Kidney epithelial cell (primary cell): ENCODE measurements at regions not wholly inside any gene's neighbourhood (a gene's known extent, or its start where the extent isn't known, plus 50 kb on each side); places are given as distances from the start of the nearest gene placed in this dataset.
"Not testable (repeated sequence)": the region's sequence is repeated elsewhere in the genome, so short reads cannot be mapped to it uniquely, and the experiment has no call there.

Experiments
- DNase-seq: peaks from one replicate; pipeline ENCODE4 v3.0.0-alpha.2; 2010; ENCODE audit warnings: low read depth
- H3K27me3 ChIP-seq: 2 replicates; pipeline ENCODE4 v1.6.0; 2011; ENCODE audit warnings: low read length; ENCODE audit not compliant: control insufficient read depth, insufficient read depth
- H3K36me3 ChIP-seq: 2 replicates; pipeline ENCODE4 v1.5.1; 2011; ENCODE audit warnings: low read length; ENCODE audit not compliant: control insufficient read depth, insufficient read depth
- H3K4me3 ChIP-seq: 2 replicates; pipeline ENCODE4 v1.5.1; 2011; ENCODE audit warnings: low read depth, mild to moderate bottlenecking, control low read depth, low read length
- TF ChIP-seq, protein P1 (sequence below): IDR thresholded peaks from 2 replicates; pipeline ENCODE4 v1.5.1; 2011; ENCODE audit warnings: mild to moderate bottlenecking, moderate library complexity, low read length, control low read depth, inconsistent platforms; ENCODE audit not compliant: insufficient read depth, poor library complexity, severe bottlenecking

DNA sequence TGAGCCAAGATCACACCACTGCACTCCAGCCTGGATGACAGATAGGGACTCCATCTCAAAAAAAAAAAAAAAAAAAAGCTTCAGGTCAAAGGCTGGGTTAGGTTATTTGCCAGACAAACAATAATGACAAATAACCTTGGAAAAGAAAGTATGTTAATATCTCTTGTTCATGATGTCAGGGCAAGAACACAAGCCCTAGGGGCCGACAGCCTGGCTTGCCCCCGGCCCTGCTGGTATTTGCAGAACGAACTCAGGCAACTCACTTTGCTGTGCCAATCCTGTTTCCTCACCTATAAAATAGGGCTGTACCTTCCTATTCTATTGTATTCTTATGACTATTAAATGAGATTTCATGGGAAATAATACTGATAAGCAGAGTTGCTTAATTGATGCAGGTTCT is 75.4 kb upstream of the CDC42EP3 start:
- TF ChIP-seq, protein P1, sequence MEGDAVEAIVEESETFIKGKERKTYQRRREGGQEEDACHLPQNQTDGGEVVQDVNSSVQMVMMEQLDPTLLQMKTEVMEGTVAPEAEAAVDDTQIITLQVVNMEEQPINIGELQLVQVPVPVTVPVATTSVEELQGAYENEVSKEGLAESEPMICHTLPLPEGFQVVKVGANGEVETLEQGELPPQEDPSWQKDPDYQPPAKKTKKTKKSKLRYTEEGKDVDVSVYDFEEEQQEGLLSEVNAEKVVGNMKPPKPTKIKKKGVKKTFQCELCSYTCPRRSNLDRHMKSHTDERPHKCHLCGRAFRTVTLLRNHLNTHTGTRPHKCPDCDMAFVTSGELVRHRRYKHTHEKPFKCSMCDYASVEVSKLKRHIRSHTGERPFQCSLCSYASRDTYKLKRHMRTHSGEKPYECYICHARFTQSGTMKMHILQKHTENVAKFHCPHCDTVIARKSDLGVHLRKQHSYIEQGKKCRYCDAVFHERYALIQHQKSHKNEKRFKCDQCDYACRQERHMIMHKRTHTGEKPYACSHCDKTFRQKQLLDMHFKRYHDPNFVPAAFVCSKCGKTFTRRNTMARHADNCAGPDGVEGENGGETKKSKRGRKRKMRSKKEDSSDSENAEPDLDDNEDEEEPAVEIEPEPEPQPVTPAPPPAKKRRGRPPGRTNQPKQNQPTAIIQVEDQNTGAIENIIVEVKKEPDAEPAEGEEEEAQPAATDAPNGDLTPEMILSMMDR, result no peak
- Histone ChIP-seq H3K27me3 (no peaks in the 10 kb centered on the region), H3K4me3 (no peak overlapping the region), H3K36me3 (no peaks in the 10 kb centered on the region)
- DNase-seq, result no peak

DNA sequence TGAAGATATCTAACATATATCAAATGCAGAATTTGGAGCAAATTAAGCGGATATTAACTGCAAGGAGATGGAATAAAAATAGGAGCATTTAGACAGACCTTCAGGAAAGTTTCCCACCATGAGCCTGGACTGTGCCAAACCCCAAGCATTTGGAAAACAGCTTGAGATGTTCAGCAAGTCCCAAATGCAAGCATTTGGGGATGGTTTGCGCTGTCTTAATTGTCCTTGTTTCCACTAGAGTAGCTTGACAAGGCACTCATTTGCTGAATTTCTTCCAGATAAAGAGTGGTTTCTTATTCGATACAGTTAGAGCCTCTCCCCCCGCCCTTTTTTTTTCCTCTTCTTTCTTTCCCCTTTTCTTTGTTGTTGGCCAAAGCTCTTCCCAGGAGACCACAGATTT is 77.1 kb upstream of the CDC42EP3 start:
- no peak for DNase-seq
- TF ChIP-seq, protein P1, result no peak
- no peaks in the 10 kb centered on the region for H3K27me3 ChIP-seq

DNA sequence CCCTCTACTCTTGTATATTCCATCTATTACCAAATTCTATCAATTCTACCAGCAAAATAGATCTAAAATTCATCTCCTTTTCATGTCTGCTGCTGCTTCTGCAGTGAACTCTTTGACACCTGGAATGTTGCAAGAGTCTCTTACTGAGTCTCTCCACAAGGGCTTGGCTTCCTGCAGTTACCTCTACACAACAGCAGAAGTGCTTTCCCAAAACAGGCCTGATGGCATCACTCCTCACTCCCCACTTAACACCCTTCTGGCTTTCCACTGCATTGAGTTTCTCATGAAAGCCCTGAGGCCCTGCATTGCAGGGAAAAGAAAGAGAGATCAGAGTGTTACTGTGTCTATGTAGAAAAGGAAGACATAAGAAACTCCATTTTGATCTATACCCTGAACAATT is 78.8 kb upstream of the CDC42EP3 start:
- H3K27me3 ChIP-seq, H3K36me3 ChIP-seq, H3K4me3 ChIP-seq, DNase-seq: not testable (repeated sequence)

More for the DNA sequence above, 77.1 kb upstream of the CDC42EP3 start:
- Histone ChIP-seq H3K36me3 (no peaks in the 10 kb centered on the region), H3K4me3 (no peak overlapping the region)

DNA sequence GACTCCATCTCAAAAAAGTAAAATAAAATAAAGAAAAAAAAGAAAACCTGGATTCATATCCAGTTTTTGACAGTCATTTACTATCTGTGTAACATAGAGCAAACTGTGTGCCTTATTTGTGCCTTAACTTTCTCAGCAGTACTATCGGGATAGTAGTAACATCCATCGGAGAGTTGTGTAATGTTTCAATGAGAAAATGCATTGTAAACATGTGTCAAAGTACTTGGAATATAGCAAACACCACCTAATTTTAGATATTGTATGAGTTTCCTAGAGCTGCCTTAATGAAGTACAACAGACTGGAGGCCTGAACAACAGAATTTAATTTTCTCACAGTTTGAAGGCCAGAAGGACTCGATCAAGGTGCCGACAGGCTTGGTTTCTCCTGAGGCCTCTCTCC is 81.3 kb upstream of the CDC42EP3 start:
- Histone ChIP-seq H3K27me3 (no peaks in the 10 kb centered on the region), H3K4me3 (no peak overlapping the region), H3K36me3 (no peaks in the 10 kb centered on the region)
- TF ChIP-seq, protein P1, result no peak
- DNase-seq, result no peak

DNA sequence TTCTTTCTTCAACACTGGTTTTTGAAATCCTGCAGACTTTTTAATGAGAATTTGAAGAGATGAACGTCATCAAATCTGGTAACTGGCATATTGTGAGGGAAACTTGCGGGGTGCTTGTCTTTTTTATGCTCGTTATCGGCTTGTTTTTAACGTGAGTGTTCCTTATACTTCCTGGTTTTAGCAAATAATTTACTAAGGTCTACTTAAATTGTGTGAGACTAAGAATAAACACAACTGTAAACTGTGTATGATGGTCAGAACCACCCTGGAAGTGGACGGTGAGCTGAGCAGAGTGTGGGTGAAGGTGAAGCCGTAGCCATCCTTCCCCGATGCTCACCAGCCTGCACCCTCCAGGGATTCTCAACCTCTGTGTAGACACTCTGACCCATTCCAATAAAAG is 82.3 kb upstream of the CDC42EP3 start:
- H3K36me3 ChIP-seq, result no peaks in the 10 kb centered on the region

DNA sequence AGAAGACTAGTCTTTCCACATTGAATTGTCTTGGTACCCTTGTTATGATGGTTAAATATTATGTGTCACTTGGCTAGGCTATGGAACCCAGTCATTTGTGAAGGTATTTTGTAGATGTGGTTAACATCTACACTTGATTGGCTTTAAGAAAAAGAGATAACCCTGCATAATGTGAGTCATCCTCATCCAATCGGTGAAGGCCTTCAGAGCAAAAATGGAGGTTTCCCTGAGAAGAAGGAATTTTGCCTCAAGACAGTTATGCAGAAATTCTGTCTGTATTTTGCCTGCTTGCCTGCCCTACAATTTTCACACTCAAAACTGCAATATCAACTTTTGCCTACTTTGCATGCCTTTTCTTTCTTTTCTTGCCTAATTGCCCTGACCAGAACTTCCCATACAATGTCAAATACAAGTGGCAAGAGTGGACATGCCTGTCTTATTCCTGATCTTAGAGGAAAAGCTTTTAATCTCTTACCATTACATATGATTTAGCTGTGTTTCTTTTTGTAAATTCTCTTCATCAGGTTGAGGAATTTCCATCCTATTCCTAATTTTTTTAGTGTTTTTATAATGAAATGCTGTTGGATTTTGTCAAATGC is 84.6 kb upstream of the CDC42EP3 start:
- not testable (repeated sequence) for H3K36me3 ChIP-seq, DNase-seq, H3K27me3 ChIP-seq, H3K4me3 ChIP-seq

More for the DNA sequence above, 82.3 kb upstream of the CDC42EP3 start:
- DNase-seq, result no peak
- Histone ChIP-seq H3K27me3 (no peaks in the 10 kb centered on the region), H3K4me3 (no peak overlapping the region)
- TF ChIP-seq, protein P1, result no peak

DNA sequence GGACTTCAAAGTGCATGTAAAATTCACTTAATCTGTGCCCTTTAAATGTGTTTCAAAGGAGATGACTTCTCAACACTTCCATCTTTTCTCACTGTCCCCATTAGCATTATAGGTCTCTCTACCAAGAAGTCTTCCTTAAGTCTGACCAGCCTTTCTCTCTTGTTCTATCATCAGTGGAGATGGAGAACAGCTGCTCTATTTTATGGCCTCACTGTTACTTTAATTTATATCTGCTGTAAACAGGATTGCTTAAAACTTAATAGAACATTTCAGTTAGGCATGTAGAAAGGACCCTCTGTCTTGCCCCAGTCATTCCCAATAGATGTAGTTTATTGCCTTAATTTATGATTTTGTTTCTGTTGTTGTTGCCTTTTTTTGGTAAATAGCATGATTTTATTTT is 86.0 kb upstream of the CDC42EP3 start:
- not testable (repeated sequence) for H3K4me3 ChIP-seq, H3K36me3 ChIP-seq, DNase-seq, H3K27me3 ChIP-seq

DNA sequence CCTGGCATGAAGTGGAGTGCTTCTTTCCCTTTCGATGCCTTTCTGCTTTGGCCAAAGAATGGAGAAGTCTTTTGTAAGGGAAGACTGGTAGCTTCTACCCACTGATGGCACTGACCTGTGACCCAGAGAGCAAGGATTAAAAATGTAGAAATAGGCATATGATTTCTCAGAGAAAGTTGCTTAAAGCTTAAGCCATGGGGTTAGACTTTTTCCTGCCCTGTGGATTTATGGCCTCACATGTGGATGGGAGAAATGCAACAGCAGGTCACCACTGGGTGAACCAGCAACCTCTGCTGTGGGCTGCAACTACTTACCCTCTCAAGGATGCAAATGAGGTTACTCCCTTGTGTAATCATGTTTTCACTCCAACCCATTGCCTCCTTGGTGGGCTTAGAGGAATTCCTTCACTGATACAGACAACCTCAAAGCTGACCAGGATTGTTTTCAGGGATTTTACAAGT is 86.7 kb upstream of the CDC42EP3 start:
- not testable (repeated sequence) for H3K36me3 ChIP-seq, H3K27me3 ChIP-seq, DNase-seq, H3K4me3 ChIP-seq

DNA sequence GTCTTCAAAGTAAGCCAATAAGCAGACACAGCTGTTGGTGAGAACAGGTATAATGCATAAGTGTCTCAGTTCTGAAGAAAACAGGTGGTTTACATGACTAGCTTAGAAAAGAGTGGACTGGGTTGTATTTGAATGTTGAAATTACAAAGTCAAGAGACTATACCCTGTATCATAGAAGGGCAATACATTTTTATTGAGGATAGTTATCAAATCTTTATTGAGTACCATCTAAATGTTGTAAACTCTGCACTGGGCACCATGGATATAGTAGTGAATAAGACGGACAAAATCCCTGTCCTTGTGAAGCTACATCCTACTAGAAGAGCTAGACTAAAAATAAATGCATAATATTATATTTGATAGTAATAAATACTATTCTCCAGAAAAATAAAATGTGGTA is 88.5 kb upstream of the CDC42EP3 start:
- DNase-seq, H3K36me3 ChIP-seq, H3K4me3 ChIP-seq, H3K27me3 ChIP-seq: not testable (repeated sequence)
